IPS DF 4.7 (cell line): ENCODE measurements at regions not wholly inside any gene's neighbourhood (a gene's known extent, or its start where the extent isn't known, plus 50 kb on each side); places are given as distances from the start of the nearest gene placed in this dataset.

Experiments
- DNase-seq: peaks from one replicate; pipeline ENCODE4 v3.0.0-alpha.2; 2013; ENCODE audit warnings: low spot score; ENCODE audit errors: extremely low read depth

GRCh38 chr22:47556473-47556872 is 794.0 kb downstream of the TBC1D22A start:
- no peak for DNase-seq

GRCh38 chr22:47553436-47553835 is 791.0 kb downstream of the TBC1D22A start:
- no peak for DNase-seq

GRCh38 chr22:47552541-47553205 is 790.2 kb downstream of the TBC1D22A start:
- no peak for DNase-seq

- no peak for DNase-seq
These were observed 789.6 kb downstream of the TBC1D22A start for GRCh38 chr22:47552024-47552423.

- no peak for DNase-seq
These were observed 789.0 kb downstream of the TBC1D22A start for GRCh38 chr22:47551431-47551775.

GRCh38 chr22:47550524-47551430 is 788.3 kb downstream of the TBC1D22A start:
- DNase-seq: no peak

GRCh38 chr22:47549741-47550340 is 787.4 kb downstream of the TBC1D22A start:
- no peak for DNase-seq

- DNase-seq: no peak
These were observed 786.7 kb downstream of the TBC1D22A start for GRCh38 chr22:47548953-47549740.

- DNase-seq: no peak
These were observed 785.6 kb downstream of the TBC1D22A start for GRCh38 chr22:47547881-47548650.

GRCh38 chr22:47547239-47547661 is 784.8 kb downstream of the TBC1D22A start:
- DNase-seq: no peak

GRCh38 chr22:47544696-47545095 is 782.2 kb downstream of the TBC1D22A start:
- DNase-seq: no peak

GRCh38 chr22:47543447-47543846 is 781.0 kb downstream of the TBC1D22A start:
- DNase-seq: no peak

GRCh38 chr22:47540011-47540410 is 777.6 kb downstream of the TBC1D22A start:
- DNase-seq: no peak

- no peak for DNase-seq
These were observed 776.9 kb downstream of the TBC1D22A start for GRCh38 chr22:47539374-47539773.

- DNase-seq: no peak
These were observed 773.2 kb downstream of the TBC1D22A start for GRCh38 chr22:47535681-47536080.

GRCh38 chr22:47534804-47535410 is 772.5 kb downstream of the TBC1D22A start:
- DNase-seq: no peak

- no peak for DNase-seq
These were observed 771.7 kb downstream of the TBC1D22A start for GRCh38 chr22:47533961-47534803.

- DNase-seq: no peak
These were observed 754.6 kb downstream of the TBC1D22A start for GRCh38 chr22:47517062-47517461.

GRCh38 chr22:47515384-47516125 is 753.1 kb downstream of the TBC1D22A start:
- DNase-seq: no peak
